Globus pallidus (tissue), 1 donor: ENCODE measurements at regions not wholly inside any gene's neighbourhood (a gene's known extent, or its start where the extent isn't known, plus 50 kb on each side); places are given as distances from the start of the nearest gene placed in this dataset.

Experiments used
- DNase-seq: peaks from one replicate; pipeline ENCODE4 v3.0.0-alpha.2; 2015; ENCODE audit warnings: low spot score

DNA sequence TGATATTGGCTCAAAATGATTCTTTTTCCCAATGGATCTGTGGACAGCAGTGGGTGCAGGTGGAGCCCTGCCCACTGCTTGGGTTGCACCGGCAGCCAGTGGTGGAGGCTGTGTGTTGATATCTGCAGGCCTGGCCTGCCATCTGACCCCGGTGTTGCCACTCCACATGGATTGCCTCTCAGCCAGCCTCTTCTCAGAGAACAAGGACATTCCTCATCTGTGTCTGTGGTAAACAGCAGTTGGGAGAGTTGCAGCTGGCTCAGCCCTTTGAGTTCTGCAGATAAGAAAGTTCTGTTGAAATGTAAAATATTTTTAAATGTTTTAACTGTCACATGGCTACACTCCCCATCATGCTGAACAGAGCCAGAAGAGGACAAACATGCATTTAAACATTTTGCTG, 374.9 kb upstream of the CELF2 start:
- no peak for DNase-seq

DNA sequence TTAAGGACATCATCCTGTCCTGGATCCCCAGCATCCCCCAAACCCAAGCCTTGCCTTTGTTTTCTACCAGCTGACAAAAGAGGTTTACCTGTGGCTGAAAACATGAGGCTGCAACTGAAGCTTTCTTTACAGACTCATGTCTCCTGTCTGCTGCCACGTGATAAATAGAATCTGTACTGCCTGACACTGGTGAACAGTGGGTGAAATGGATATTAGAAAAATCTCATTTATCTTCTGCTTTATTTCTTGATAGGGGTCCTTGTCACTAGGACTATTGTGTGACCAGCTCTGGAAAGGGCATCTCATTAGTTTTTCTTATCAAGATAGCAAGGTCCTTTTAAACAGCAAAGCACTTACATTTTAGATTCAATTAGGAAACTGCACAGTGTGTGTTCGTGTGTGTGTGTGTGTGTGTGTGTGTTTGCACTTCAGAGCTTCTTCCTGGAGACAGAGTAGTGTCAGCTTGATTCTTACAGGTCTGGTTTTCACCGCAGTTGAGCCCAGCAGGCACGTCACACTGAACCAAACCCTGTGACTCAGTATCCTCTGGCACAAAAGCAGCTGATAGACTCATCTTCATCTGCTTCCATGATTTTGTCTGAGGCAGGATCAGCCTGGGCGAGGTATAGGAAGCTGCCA, 373.5 kb upstream of the CELF2 start:
- DNase-seq, result no peak

DNA sequence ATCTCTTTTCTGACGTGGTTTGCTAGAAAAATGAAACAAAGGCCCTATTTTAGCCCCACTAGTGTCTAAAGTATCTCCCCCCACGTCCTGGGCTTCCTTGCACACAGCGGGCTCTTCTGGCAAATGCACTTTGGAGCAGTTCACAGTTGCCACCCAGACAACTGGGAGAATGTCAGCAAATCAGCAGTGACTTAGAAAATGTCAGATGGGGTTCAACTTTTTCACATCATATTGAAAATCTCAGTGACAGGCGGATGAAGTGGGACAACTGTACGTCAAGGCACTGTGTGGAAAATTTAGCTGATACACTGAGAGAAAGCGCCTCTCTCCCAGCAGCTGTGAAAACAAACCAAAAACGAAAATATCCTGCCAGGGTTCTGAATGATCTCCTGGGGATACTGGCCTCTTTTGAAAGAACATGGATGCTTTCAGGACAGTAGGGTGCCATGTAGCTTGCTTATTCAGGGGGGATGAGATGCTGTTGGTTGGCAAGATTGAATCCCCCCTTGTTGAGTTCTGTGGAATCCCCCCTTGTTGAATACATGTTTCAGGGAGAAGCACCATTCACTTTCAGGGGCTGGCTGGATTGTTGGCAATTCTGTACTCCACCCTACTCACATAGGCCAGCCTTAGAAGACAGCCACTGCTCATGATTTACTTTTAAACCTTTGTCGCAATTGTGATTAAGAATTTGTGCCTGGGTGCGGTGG, 372.8 kb upstream of the CELF2 start:
- no peak for DNase-seq

DNA sequence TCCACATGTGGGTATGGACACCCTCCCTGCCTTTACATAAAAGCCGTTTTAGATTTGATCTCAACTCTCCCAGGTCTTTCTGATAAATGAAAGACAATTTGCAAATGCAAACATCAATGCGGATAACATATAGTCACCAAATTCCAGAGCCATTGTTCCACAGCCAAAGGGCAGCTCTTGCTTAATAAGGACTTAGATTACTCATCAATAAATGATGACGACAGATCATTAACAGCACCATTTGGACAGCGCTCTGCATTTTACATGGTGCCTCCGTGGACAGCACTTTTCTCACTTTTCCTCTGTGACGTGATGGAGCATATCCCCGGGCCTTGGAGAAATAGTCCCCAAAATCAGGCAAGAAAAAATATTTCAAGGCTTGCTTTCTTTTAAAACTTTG, 370.3 kb upstream of the CELF2 start:
- DNase-seq, result no peak

DNA sequence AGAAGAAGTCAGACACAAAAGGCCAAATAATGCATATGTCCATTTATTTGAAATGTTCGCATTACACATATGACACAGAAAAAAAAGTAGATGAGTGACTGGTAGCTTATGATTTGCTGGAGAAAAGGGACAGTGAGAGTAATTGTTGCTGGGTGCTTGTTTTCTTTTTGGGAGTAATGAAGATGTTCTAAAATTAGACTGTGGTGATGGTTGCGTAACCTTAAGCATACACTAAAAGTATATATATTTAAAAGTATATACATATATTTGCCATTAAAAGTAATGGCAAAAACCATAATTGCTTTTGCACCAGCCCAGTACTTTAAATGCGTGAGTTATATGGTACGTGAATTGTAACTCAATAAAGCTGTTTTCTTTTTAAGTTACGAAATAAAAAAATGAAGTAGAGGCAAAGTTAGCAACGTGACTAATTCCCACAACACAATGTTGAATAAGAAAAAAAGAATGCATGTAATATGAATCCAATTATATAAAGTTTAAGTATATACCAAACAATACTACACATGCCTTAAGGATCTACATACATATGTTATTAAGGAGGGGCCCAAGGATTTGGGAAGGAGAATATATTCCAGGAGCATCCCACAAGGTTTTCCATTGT, 360.4 kb upstream of the CELF2 start:
- DNase-seq, result no peak

DNA sequence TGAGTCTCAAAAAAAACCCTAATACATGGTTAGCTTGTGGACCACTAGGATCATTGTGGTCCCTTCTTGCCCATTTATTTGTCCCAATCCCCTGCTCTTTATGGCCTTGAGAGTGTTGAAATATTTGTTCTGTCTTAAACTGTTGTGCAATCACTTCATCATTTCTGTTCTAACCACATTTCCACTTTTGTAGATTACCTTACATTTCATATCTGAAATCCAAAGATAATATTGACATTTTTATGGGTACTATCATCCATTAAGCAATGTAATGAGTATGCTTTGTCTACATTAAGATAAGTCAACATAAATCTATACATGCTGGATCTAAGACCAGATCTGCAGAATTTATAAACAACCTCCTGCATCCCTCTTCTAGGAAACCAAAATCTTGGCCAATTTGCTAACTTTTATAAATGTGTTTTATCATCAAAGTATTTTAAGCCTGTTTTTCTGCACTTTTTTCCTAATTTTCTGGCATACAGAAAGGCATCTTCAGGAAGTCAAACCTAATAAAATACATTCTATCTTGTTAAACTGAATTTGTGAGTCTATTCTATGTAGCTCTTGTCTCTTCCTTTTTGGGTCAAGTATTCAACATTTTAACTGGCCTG, 359.4 kb upstream of the CELF2 start:
- DNase-seq, result no peak

DNA sequence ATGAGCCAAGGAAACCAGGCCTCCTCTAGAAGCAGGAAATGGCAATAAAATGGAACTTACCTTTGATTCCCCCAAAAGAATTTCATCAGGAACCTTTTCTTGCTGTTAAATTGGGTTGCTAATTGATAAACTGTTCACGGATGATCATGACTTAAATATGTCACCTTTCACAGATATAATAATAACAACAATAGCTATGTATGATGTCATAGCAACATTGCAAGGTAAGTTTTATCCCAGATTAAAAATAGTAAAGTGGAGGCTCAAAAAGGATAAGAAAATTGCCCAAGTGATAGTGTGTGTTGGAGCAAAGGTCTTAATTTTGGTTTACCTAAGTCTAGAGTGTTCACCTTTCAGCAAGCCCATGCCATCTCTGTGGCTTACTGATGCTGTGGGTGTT, 357.6 kb upstream of the CELF2 start:
- DNase-seq, result no peak

DNA sequence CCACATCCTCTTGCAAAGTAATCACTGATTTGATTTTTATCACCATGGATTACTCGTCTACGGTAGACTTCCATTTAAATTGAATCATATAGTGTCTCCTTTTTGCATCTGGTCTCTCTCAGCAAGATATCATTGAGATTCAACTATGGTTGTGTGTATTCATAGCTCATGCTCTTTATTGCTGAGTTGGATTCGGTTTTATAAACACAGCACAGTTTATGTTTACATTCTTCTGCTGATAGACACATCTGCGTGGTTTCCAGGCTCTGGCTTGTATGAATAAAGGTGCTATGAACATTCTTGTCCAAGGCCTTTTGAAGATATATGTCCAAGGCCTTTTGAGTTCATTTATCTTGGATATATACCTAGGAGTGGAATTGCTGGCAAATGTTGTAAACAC, 356.5 kb upstream of the CELF2 start:
- no peak for DNase-seq

DNA sequence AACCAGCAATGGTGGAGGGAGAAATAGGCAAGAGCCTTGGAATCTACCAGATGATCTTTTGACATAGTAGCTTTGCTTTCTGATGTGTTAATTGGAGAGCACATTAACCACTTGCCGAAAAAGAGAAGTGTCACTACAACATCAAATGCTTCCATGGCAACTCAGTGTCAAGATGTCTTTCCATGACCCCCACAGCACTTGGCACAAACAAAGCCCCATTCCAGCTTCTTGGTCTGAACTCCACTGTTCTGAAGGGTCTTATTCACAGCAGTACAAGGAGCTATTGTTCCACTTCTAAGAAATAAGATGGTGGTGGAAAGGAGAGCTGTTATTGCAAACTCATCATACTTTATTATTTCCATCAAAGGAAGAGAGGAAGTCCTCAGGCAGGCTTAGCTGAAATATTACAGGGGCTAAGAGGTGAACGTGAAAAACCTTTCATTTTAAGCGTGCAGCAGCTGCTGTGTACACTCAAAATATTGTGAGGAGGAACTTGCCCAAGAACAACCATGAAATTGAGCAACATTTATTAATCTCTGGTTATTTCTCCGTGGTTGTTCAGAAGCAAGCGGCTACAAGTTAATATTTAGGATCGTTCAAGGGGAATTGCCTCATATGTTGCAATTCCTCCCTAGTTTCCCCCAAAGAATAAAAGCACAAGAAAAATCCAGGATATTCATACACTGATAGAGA, 354.8 kb upstream of the CELF2 start:
- no peak for DNase-seq

DNA sequence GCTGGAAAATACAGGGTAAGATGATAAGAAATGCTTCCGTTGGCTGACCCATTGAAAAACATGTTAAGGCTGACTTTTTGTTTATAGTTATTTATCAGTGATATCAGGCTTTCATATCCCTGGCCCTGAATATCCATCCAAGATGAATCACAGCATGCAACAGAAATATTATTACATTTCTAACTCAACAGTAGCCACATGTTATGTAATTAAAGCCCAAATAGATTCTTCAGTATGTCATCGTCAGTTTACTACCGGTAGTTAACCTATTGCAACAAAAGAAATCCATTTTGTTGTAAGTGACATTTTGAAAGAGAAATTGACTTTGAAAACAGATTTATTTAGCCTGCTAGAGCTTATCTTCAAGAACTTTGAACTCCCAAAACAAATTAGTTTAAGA, 354.1 kb upstream of the CELF2 start:
- DNase-seq, result no peak

DNA sequence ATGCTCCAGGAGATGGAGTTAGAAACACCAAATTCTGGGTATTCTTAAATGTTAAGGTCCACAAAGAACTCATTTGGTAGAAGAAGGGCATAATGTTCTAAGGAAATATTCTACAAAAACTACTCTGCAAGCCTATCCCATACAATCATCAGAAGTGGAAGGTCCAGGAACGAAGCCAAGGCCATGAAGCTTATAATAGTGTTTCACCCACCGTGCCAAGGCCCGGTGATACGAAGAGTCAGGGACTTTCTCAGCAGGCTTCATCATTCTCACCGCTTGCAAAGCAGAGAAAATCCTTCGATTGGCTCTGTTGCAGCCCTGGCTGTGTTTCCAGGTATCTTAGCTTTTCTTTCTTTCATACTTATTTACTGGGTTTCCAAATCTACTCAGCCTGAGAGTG, 351.9 kb upstream of the CELF2 start:
- no peak for DNase-seq

DNA sequence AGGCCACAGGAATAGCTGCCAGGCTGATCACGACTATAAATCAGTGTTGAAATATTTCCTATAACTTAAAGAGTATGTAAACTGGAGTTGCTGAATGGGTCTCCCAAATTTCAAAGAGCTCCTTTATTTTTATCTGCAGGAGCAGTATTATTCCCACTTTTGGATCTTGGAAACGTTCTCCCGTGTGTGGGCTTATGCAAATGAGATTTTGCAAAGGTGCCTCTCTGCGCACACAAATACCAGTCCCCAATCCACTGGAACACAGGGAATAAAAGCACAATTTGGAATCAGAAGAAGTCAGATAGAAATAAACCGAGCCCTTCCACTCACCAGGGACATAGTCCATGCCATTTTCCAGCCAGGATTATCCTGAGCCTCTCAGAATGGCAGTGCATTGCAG, 350.2 kb upstream of the CELF2 start:
- no peak for DNase-seq

DNA sequence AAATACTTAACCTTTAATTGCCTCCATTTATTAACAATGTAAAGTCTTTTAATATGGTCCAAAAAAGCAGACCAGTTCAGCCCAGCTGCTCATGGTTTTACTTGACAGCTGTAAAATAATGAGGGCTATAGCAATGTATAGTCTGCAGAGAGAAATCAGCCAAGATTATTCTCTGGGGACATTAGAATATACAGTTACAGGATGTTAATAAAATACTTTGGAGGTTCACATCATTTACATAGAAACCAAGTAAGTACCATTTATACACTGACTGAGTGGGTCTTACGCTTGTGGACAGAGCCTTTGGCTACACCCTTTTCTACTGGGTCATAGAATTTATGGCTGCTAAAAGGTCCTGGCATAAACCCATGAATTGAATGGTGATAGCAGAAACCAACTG, 340.7 kb upstream of the CELF2 start:
- DNase-seq, result no peak

DNA sequence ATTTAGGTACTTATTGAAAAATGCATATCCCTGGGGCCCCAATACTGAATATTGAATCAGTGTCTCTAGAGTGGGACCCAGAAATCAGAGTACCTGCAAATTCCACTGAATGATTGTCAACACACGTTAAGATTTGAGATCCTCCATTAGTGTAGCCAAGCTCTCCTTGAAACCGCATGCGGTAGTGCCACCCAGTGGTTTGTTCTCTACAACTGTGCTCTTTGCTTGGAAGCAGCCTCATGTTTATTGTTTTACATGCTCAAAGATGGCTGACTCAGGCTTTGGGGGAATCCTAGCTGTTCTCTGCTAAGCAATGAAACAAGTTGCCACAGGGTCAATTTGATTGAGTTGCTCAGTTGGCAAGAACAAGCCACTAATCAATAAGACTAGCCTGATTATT, 340.2 kb upstream of the CELF2 start:
- peak; percentile 42 for DNase-seq

DNA sequence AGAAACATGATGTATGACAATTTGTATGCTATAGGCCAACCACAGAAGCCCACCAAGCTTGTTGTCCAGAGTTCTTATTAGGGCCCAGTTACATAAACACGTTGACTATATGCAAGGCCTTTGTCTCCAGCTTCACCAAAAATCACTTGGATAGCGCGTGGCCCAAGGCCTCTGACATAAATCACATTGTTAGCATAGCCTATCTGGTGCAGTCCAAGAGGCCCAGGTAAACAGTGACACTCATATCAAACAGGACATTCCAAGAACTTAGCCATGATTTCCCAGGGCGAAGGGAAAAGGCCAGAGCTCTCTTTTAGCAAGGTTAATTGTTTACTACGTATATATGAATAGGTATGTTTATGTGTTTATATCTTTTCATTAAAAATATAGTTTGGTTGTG, 337.2 kb upstream of the CELF2 start:
- DNase-seq, result no peak

DNA sequence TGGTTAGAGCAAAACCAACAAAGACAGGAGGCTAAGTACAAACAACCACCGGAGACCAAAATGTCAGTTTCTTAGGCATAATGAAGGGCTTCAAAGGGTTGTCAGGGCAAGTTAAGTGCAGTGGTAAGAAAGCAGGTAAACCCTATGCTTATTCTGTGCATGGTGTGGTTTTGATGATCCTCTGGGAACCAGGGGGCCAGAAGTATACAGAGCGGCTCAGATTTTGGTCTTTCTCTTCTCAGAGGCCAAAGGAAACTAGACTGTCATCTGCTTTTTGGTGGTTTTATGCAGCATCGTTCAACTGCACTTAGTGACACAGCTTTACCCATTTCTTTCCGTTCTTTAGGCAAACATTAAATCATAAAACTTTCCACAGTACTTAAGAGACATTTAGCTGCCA, 332.7 kb upstream of the CELF2 start:
- no peak for DNase-seq

DNA sequence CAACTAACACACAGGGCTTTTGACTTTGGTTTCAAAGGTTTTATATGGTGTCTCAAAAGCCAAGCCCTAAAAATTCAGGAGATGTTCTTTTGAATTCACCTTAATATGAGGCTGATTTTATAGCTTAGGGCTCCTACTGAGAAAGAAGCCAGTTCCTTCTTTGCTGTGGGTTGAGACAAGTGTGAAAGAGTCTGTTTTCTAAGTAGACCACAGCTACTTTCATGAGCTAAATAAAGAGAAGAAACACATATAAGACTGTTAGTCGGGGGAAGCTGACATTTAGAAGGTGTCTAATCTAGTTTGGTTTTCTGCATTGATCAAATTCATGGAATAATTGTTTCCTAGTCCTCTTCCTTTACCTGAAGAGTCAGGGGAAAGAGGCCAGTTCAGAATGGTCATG, 332.1 kb upstream of the CELF2 start:
- DNase-seq, result no peak

DNA sequence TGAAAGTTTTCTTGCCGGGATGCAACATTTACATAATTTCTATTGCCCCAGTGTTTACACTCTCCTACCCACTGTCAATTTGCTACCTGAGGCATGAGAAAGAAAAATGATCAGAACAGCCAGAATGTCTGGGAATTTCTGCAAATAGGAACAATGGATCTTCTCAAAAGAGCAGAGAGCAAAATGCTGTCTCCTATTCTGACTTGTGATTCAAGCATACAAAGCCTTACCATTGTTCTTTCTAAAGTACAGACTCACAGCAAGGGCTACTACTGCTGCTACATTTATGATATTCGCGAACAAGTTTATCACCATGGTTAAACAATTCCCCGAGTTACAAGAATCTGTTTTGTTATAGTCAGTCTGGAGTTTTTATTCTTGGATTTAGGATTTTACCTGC, 329.9 kb upstream of the CELF2 start:
- DNase-seq, result peak; percentile 33

DNA sequence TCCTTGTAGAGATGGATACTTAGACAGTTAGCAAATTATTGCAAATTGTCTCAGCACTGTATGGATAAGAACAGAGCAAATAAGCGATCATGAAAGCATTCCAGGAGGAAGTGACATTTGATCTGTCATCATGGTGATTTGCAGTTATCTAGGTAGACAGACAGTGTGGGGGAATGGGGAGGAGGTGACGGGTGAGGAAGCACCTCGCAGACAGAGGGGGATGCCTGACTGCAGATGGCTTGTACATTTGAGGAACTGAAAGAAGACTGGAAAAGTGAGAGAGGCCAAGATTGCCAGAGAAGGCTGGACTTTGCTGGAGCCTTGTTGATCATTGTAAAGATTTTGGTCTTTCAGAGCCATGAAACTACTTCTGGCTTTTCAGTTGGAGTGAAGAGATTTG, 318.2 kb upstream of the CELF2 start:
- peak; percentile 17 for DNase-seq

DNA sequence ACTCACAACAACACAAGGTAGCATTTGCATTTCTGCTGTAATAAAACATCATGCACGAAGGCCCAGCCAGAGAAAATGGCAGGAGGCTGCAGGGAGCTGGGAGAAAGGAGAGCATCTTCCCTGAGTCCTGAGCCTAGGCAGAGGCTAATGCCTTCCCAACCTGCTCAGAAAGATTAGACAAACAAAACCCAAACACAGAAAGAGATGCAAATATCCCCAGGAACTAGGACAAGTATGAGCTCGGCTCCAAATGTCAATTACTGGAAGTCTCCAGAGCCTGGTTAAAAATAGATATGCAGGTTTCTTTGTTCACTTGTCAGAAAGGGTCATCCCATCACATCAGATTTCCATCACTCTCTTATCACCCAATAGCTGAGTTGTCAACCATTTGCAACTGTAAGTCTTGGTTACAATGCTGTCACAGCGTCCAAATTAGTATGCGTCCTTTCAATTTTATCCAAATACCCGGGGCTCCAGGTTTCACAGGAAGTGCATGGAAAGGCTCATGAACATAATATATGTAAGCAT, 316.5 kb upstream of the CELF2 start:
- no peak for DNase-seq

DNA sequence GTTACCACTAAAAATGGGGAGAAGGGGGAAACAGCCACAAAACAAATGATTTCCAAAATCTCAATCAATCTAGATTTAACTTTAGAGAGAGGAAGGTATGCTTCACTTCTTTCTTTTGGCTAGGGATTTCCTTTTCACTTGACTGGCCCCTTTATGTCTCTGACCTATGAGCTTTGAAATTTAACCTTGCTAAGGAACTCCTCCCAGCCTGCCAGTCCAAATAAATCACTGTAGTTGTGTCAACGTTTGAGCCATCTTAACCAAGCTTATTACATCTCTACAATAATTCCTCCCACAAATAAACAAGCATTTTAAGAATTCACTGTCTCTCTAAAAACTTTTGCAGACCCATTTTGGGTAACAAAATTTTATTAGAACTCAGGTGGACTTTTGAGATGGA, 315.5 kb upstream of the CELF2 start:
- DNase-seq, result no peak

DNA sequence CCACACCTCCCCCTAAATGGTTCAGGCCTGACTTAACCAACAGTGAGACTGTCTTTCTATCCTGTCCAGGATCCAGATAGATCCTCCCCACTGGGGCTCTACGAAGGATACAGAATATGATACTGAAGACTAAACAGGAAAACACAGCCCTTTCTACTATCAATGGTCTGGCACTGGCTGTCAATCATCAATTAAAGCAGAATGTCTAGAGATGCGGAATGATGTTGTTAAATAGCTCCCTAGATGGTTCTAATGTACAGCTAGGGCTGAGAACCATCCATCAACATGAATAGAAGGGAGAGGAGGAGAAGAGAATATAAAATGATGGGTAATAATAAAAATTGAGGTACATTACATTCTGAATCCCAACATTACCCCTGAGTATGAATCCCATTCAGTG, 314.3 kb upstream of the CELF2 start:
- no peak for DNase-seq
